ENCODE measurements at regions not wholly inside any gene's neighbourhood (a gene's known extent, or its start where the extent isn't known, plus 50 kb on each side); places are given as distances from the start of the nearest gene placed in this dataset.

- WGBS, 2 donors (ENCODE audit: extremely low coverage in 2 of 2, insufficient read length in 2 of 2, insufficient replicate concordance in 1 of 2): no CpG with 5 or more reads among the region's 2 CpGs
- Histone ChIP-seq H3K79me1 (ENCODE audit: low read depth, low read length) (no peaks in the 10 kb centered on the region), H3K36me3 (replicated peaks in 1 of 2; ENCODE audit: control insufficient read depth in 2 of 2, insufficient read depth in 2 of 2, low read length in 2 of 2) (no peaks in the 10 kb centered on the region), H3K9me3 (replicated peaks in 1 of 2; ENCODE audit: control insufficient read depth in 2 of 2, insufficient read depth in 1 of 2, low read depth in 1 of 2, low read length in 2 of 2) (no peaks in the 10 kb centered on the region), H3K4me1 (ENCODE audit: control insufficient read depth in 2 of 2, insufficient read depth in 1 of 2, low read depth in 1 of 2, low read length in 2 of 2) (no peaks in the 10 kb centered on the region), H3K4ac (ENCODE audit: low read length) (no peak overlapping the region), H3K4me2 (ENCODE audit: insufficient read depth, low read length, poor library complexity, severe bottlenecking) (no peak overlapping the region), H2BK120ac (ENCODE audit: low read depth, low read length) (no peak overlapping the region), H3K27ac (replicated peaks; ENCODE audit: low read length) (no peak overlapping the region), H3K27me3 (ENCODE audit: control insufficient read depth in 3 of 3, insufficient read depth in 3 of 3, low read depth in 1 of 3, low read length in 3 of 3) (no peaks in the 10 kb centered on the region), H2AK5ac (ENCODE audit: low read depth, low read length) (no peak overlapping the region), H3K14ac (ENCODE audit: low read length) (no peak overlapping the region), H3K9ac (ENCODE audit: low read depth, low read length, poor library complexity) (no peak overlapping the region), H2AFZ (ENCODE audit: low read length) (no peak overlapping the region), H2BK5ac (ENCODE audit: low read length) (no peak overlapping the region), H2BK12ac (ENCODE audit: low read length) (no peak overlapping the region), H4K8ac (ENCODE audit: low read depth, low read length) (no peak overlapping the region), H2BK15ac (ENCODE audit: low read length) (no peak overlapping the region), H3K4me3 (ENCODE audit: low read length in 2 of 2) (no peak overlapping the region), H3K18ac (ENCODE audit: low read length) (no peak overlapping the region), H3K23ac (ENCODE audit: low read depth, low read length, poor library complexity) (no peak overlapping the region), H4K91ac (ENCODE audit: low read depth, low read length, poor library complexity) (no peak overlapping the region)
- no peak for DNase-seq (ENCODE audit: low spot score)
Measured at GRCh38 chr11:57946628-57947027, 77.1 kb upstream of the OR9Q1 start.

- no peak overlapping the region for H3K4me2 ChIP-seq (ENCODE audit: insufficient read depth, low read length, poor library complexity, severe bottlenecking)
- H3K18ac ChIP-seq (ENCODE audit: low read length): no peak overlapping the region
- H3K36me3 ChIP-seq (replicated peaks in 1 of 2; ENCODE audit: control insufficient read depth in 2 of 2, insufficient read depth in 2 of 2, low read length in 2 of 2): no peaks in the 10 kb centered on the region
- no peaks in the 10 kb centered on the region for H3K9me3 ChIP-seq (replicated peaks in 1 of 2; ENCODE audit: control insufficient read depth in 2 of 2, insufficient read depth in 1 of 2, low read depth in 1 of 2, low read length in 2 of 2)
- H2BK120ac ChIP-seq (ENCODE audit: low read depth, low read length): no peak overlapping the region
- H3K4ac ChIP-seq (ENCODE audit: low read length): no peak overlapping the region
- H4K91ac ChIP-seq (ENCODE audit: low read depth, low read length, poor library complexity): no peak overlapping the region
- no peak overlapping the region for H3K23ac ChIP-seq (ENCODE audit: low read depth, low read length, poor library complexity)
- no CpG with 5 or more reads among the region's 2 CpGs for WGBS, 2 donors (ENCODE audit: extremely low coverage in 2 of 2, insufficient read length in 2 of 2, insufficient replicate concordance in 1 of 2)
- no peak overlapping the region for H2AK5ac ChIP-seq (ENCODE audit: low read depth, low read length)
- H3K9ac ChIP-seq (ENCODE audit: low read depth, low read length, poor library complexity): no peak overlapping the region
- no peak overlapping the region for H2BK5ac ChIP-seq (ENCODE audit: low read length)
- H2AFZ ChIP-seq (ENCODE audit: low read length): no peak overlapping the region
- no peak overlapping the region for H3K4me3 ChIP-seq (ENCODE audit: low read length in 2 of 2)
- no peak for DNase-seq (ENCODE audit: low spot score)
- no peak overlapping the region for H2BK15ac ChIP-seq (ENCODE audit: low read length)
- H3K4me1 ChIP-seq (ENCODE audit: control insufficient read depth in 2 of 2, insufficient read depth in 1 of 2, low read depth in 1 of 2, low read length in 2 of 2): no peaks in the 10 kb centered on the region
- no peak overlapping the region for H4K8ac ChIP-seq (ENCODE audit: low read depth, low read length)
- no peaks in the 10 kb centered on the region for H3K27me3 ChIP-seq (ENCODE audit: control insufficient read depth in 3 of 3, insufficient read depth in 3 of 3, low read depth in 1 of 3, low read length in 3 of 3)
- no peak overlapping the region for H3K14ac ChIP-seq (ENCODE audit: low read length)
- no peak overlapping the region for H3K27ac ChIP-seq (replicated peaks; ENCODE audit: low read length)
- no peaks in the 10 kb centered on the region for H3K79me1 ChIP-seq (ENCODE audit: low read depth, low read length)
- H2BK12ac ChIP-seq (ENCODE audit: low read length): no peak overlapping the region
Measured at GRCh38 chr11:57964660-57965059, 59.0 kb upstream of the OR9Q1 start.

GRCh38 chr11:57971272-57972012 is 52.2 kb upstream of the OR9Q1 start:
- Histone ChIP-seq H2AFZ (ENCODE audit: low read length) (no peak overlapping the region), H3K4me3 (ENCODE audit: low read length in 2 of 2) (no peak overlapping the region)

GRCh38 chr11:57972013-57972367 is 51.7 kb upstream of the OR9Q1 start:
- H3K23ac ChIP-seq (ENCODE audit: low read depth, low read length, poor library complexity): no peak overlapping the region
- no CpG with 5 or more reads among the region's 2 CpGs for WGBS, 2 donors (ENCODE audit: extremely low coverage in 2 of 2, insufficient read length in 2 of 2, insufficient replicate concordance in 1 of 2)
- no peak overlapping the region for H3K4me2 ChIP-seq (ENCODE audit: insufficient read depth, low read length, poor library complexity, severe bottlenecking)
- H4K8ac ChIP-seq (ENCODE audit: low read depth, low read length): no peak overlapping the region
- H3K9ac ChIP-seq (ENCODE audit: low read depth, low read length, poor library complexity): no peak overlapping the region
- H3K4me3 ChIP-seq (ENCODE audit: low read length in 2 of 2): no peak overlapping the region
- H4K91ac ChIP-seq (ENCODE audit: low read depth, low read length, poor library complexity): no peak overlapping the region
- no peaks in the 10 kb centered on the region for H3K36me3 ChIP-seq (replicated peaks in 1 of 2; ENCODE audit: control insufficient read depth in 2 of 2, insufficient read depth in 2 of 2, low read length in 2 of 2)
- H2BK120ac ChIP-seq (ENCODE audit: low read depth, low read length): no peak overlapping the region
- H3K4me1 ChIP-seq (ENCODE audit: control insufficient read depth in 2 of 2, insufficient read depth in 1 of 2, low read depth in 1 of 2, low read length in 2 of 2): no peaks in the 10 kb centered on the region
- no peak overlapping the region for H3K14ac ChIP-seq (ENCODE audit: low read length)
- no peak overlapping the region for H2BK5ac ChIP-seq (ENCODE audit: low read length)
- no peak overlapping the region for H3K27ac ChIP-seq (replicated peaks; ENCODE audit: low read length)
- H3K79me1 ChIP-seq (ENCODE audit: low read depth, low read length): no peaks in the 10 kb centered on the region
- H3K4ac ChIP-seq (ENCODE audit: low read length): no peak overlapping the region
- no peak overlapping the region for H2AK5ac ChIP-seq (ENCODE audit: low read depth, low read length)
- no peak overlapping the region for H3K18ac ChIP-seq (ENCODE audit: low read length)
- no peak overlapping the region for H2AFZ ChIP-seq (ENCODE audit: low read length)
- DNase-seq (ENCODE audit: low spot score): no peak
- no peaks in the 10 kb centered on the region for H3K27me3 ChIP-seq (ENCODE audit: control insufficient read depth in 3 of 3, insufficient read depth in 3 of 3, low read depth in 1 of 3, low read length in 3 of 3)
- H2BK15ac ChIP-seq (ENCODE audit: low read length): no peak overlapping the region
- no peaks in the 10 kb centered on the region for H3K9me3 ChIP-seq (replicated peaks in 1 of 2; ENCODE audit: control insufficient read depth in 2 of 2, insufficient read depth in 1 of 2, low read depth in 1 of 2, low read length in 2 of 2)
- H2BK12ac ChIP-seq (ENCODE audit: low read length): no peak overlapping the region

More at GRCh38 chr11:57971272-57972012, 52.2 kb upstream of the OR9Q1 start:
- Histone ChIP-seq H3K9ac (ENCODE audit: low read depth, low read length, poor library complexity) (no peak overlapping the region), H3K79me1 (ENCODE audit: low read depth, low read length) (no peaks in the 10 kb centered on the region), H3K27ac (replicated peaks; ENCODE audit: low read length) (no peak overlapping the region), H3K27me3 (ENCODE audit: control insufficient read depth in 3 of 3, insufficient read depth in 3 of 3, low read depth in 1 of 3, low read length in 3 of 3) (no peaks in the 10 kb centered on the region), H2BK15ac (ENCODE audit: low read length) (no peak overlapping the region), H3K18ac (ENCODE audit: low read length) (no peak overlapping the region), H3K36me3 (replicated peaks in 1 of 2; ENCODE audit: control insufficient read depth in 2 of 2, insufficient read depth in 2 of 2, low read length in 2 of 2) (no peaks in the 10 kb centered on the region), H3K14ac (ENCODE audit: low read length) (no peak overlapping the region), H2AK5ac (ENCODE audit: low read depth, low read length) (no peak overlapping the region), H2BK5ac (ENCODE audit: low read length) (no peak overlapping the region), H3K9me3 (replicated peaks in 1 of 2; ENCODE audit: control insufficient read depth in 2 of 2, insufficient read depth in 1 of 2, low read depth in 1 of 2, low read length in 2 of 2) (no peaks in the 10 kb centered on the region), H3K4me2 (ENCODE audit: insufficient read depth, low read length, poor library complexity, severe bottlenecking) (no peak overlapping the region), H3K4ac (ENCODE audit: low read length) (no peak overlapping the region), H2BK120ac (ENCODE audit: low read depth, low read length) (no peak overlapping the region), H4K8ac (ENCODE audit: low read depth, low read length) (no peak overlapping the region), H2BK12ac (ENCODE audit: low read length) (no peak overlapping the region), H4K91ac (ENCODE audit: low read depth, low read length, poor library complexity) (no peak overlapping the region), H3K23ac (ENCODE audit: low read depth, low read length, poor library complexity) (no peak overlapping the region), H3K4me1 (ENCODE audit: control insufficient read depth in 2 of 2, insufficient read depth in 1 of 2, low read depth in 1 of 2, low read length in 2 of 2) (no peaks in the 10 kb centered on the region)
- WGBS, 2 donors (ENCODE audit: extremely low coverage in 2 of 2, insufficient read length in 2 of 2, insufficient replicate concordance in 1 of 2): no CpG with 5 or more reads among the region's 6 CpGs
- DNase-seq (ENCODE audit: low spot score): no peak

All from neuronal stem cell (in vitro differentiated cells).